ENCODE measurements at regions not wholly inside any gene's neighbourhood (a gene's known extent, or its start where the extent isn't known, plus 50 kb on each side); places are given as distances from the start of the nearest gene placed in this dataset.

DNA sequence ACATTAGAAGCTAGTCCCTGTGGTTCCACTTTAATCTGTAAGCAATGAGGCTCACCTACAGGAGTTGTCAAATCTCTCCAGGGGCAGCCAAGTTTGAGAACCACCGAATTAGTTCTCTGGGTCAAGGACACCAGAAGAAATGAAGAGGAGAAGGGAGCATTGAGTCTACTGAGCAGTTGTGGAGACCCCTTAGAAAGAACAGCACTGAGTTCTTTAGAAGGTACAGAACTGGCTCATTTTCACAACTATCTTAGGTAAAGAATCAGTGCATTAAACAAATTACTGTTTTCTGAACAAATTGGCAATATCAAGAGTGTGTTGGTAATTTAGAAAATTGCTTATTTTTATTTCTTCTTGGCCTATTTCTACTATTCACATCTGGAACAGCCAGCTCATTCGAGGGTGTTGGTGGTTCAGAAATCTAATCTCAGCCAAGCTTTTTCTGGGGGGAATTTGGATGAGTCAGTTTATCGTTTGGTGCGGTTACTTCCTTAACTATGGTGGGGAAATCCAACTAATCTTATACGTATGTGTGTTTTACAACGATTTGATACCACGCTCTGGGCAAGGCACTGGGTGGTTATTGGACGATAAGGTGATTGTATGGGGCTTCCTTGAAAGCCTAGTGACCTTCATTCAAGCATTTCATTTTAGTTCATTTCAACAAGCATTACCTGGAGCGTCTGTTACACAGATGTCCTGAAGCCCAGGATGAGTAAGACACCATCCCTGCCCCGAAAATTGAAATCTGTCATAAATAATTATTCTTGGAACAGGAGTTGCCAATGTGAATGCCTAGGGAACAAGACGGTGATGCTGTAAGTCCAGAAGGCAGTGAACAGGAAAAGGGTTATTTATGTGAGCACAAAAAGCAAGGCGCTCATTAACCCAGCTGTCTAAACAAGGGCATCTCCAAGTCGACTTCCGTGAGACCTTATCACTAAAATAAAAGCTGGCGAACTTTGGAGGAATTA lies 52.0 kb upstream of the TMPRSS2 start:
- DNase-seq: no peak

DNA sequence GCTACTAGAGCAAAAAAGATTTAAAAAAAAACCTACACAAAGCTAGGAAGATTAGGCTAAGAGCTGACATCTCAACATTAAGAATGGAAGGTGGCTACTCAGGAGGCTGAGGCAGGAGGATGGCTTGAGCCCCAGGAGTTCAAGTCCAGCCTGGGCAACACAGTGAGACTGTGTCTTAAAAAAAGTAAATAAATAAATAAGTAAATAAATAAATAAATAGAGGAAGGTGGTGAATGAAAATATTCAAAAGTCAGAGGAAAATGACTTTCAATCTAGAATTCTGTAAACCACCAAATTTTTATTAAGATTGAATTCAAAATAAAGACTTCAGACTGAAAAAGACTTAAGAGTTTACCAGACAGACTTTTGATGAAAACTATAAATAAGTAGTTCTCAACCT lies 50.9 kb upstream of the TMPRSS2 start:
- no peak for DNase-seq

DNA sequence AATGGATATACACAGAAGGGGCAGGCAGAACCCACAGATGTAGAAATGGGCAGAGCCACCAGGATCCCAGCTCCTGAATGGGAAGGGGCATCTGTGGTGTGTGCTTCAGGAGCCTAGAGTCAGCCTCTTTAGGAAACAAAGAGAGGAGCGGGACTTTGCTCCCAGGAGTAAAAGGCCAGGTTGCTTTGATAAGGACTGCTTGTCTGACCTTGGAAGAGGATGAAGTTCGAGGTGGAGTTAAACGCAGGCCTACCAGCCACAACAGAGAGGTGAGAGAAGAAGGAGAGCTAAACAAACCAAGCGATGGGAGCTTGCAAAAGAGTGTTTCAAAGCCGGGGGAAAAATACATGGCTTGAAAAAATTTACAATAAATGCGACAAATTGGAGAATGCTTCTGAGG lies 49.9 kb upstream of the TMPRSS2 start:
- no peak for DNase-seq
